ENCODE measurements at regions not wholly inside any gene's neighbourhood (a gene's known extent, or its start where the extent isn't known, plus 50 kb on each side); places are given as distances from the start of the nearest gene placed in this dataset.

- ATAC-seq (ENCODE audit: low FRiP score): no peak
- no peak for DNase-seq (ENCODE audit: low spot score)
- TF ChIP-seq, protein P1, sequence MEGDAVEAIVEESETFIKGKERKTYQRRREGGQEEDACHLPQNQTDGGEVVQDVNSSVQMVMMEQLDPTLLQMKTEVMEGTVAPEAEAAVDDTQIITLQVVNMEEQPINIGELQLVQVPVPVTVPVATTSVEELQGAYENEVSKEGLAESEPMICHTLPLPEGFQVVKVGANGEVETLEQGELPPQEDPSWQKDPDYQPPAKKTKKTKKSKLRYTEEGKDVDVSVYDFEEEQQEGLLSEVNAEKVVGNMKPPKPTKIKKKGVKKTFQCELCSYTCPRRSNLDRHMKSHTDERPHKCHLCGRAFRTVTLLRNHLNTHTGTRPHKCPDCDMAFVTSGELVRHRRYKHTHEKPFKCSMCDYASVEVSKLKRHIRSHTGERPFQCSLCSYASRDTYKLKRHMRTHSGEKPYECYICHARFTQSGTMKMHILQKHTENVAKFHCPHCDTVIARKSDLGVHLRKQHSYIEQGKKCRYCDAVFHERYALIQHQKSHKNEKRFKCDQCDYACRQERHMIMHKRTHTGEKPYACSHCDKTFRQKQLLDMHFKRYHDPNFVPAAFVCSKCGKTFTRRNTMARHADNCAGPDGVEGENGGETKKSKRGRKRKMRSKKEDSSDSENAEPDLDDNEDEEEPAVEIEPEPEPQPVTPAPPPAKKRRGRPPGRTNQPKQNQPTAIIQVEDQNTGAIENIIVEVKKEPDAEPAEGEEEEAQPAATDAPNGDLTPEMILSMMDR (IDR thresholded peaks at IDR 0.05): no peak
Measured at GRCh38 chr4:53863158-53863557, 201.2 kb downstream of the CHIC2 start.

GRCh38 chr4:53861856-53862610 lies 202.4 kb downstream of the CHIC2 start:
- no peak for DNase-seq (ENCODE audit: low spot score)
- no peak for ATAC-seq (ENCODE audit: low FRiP score)
- TF ChIP-seq, protein P1 (IDR thresholded peaks at IDR 0.05): no peak

- TF ChIP-seq, protein P1 (IDR thresholded peaks at IDR 0.05): no peak
- no peak for DNase-seq (ENCODE audit: low spot score)
- ATAC-seq (ENCODE audit: low FRiP score): no peak
Measured at GRCh38 chr4:53859305-53859704, 205.1 kb downstream of the CHIC2 start.

DNA sequence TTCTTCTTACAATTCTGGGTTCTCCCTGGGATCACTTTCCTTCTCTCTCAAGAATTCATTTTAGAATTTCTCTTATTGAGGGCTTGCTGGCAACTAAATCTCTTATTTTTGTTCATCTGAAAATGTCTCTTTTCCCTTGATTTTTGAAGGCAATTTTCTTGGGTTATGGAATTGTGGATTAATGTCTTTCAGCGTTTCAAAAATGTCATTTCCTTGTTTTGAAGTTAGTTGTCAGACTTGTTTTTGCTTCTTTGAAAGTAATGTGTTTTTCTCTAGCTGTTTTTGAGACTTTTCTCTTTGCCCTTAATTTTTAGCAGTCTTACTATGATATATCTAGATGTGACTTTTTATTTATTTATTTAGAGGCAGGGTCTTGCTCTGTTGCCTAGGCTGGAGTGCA lies 205.7 kb downstream of the CHIC2 start:
- TF ChIP-seq, protein P1 (IDR thresholded peaks at IDR 0.05): no peak
- ATAC-seq (ENCODE audit: low FRiP score) (no peak), DNase-seq (ENCODE audit: low spot score) (no peak)

DNA sequence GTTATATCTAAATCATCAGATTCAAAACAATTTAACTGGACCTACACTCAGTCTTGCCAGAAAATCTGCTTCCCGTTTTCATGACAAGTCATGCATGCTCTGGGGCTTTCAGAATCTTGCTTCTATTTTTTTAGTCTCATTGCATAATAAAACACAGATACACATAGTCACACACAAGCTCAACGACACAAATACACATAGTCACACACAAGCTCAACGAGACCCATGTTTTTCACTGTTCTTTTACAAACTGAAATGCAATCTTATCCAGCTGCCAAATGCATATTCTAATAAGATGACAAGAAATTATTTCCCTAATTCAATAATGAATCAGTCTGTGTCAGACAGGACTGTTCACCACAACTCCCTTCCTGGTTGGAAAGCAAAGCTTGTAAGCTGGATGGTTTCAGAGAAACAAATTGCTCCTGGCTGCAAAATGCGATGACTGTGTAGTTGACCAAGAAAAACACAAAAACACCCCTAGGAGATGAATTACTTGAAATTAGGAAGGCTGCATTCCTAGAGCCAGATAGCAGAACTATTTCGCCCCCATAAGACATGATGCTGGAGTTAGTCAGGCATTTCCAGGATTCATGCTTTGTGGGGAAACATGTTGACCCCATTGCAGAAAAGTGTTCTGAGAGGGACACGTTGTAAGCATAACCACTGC lies 208.7 kb downstream of the CHIC2 start:
- TF ChIP-seq, protein P1 (IDR thresholded peaks at IDR 0.05): no peak
- peak; percentile 81 for ATAC-seq (ENCODE audit: low FRiP score)
- no peak for DNase-seq (ENCODE audit: low spot score)

DNA sequence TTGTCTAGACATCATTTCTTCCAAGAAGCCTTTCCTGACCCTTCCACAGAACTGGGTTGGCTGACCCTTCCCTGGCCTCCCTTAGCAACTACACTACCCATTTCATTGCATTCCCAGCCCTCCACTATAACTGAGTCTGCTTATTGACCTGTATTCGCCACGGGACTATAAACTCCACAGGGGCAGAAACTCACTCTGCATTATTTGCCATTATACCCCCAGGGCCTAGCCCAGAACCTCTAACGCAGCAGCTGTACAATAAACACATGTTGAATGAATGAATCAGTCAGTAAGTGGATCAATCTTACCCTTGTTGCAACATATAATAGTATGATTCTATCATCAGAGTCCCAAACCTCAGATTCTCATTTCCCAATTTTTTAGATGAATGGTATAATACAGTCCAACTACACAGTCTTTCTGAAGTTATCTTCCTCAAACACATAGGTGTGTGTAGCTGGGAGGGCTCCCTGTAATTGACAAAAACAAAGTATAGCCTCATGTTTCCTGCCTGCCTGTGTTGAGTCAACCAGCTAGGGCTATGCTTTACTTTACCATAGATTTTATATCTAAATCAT lies 209.3 kb downstream of the CHIC2 start:
- peak; percentile 35 for ATAC-seq (ENCODE audit: low FRiP score)

More for the DNA sequence above, 209.3 kb downstream of the CHIC2 start:
- TF ChIP-seq, protein P1 (IDR thresholded peaks at IDR 0.05): no peak
- DNase-seq (ENCODE audit: low spot score): no peak

Measured in omental fat pad (tissue), 3 donors.